Type B pancreatic cell (in vitro differentiated cells): ENCODE measurements at regions not wholly inside any gene's neighbourhood (a gene's known extent, or its start where the extent isn't known, plus 50 kb on each side); places are given as distances from the start of the nearest gene placed in this dataset.

Source experiments
- DNase-seq: peaks from one replicate; pipeline ENCODE4 v3.0.0; 2021; ENCODE audit warnings: mixed read lengths; ENCODE audit not compliant: unreplicated experiment; ENCODE audit errors: extremely low spot score
- H3K27ac Mint-ChIP-seq: 2 replicates; pipeline ENCODE4 v1.8.0; 2021; ENCODE audit warnings: mild to moderate bottlenecking, mixed read lengths
- H3K27me3 Mint-ChIP-seq: 2 replicates; pipeline ENCODE4 v1.8.0; 2021; ENCODE audit warnings: mixed read lengths
- H3K36me3 Mint-ChIP-seq: 2 replicates; pipeline ENCODE4 v1.8.0; 2021; ENCODE audit warnings: mixed read lengths
- H3K4me1 Mint-ChIP-seq: one replicate; pipeline ENCODE4 v1.8.0; 2021; ENCODE audit warnings: mixed read lengths; ENCODE audit not compliant: unreplicated experiment
- H3K4me3 Mint-ChIP-seq: 2 replicates; pipeline ENCODE4 v1.8.0; 2021; ENCODE audit warnings: mild to moderate bottlenecking, mixed read lengths
- H3K9me3 Mint-ChIP-seq: 2 replicates; pipeline ENCODE4 v1.8.0; 2021; ENCODE audit warnings: mixed read lengths
- TF ChIP-seq, protein P1 (sequence below): fragments of 200-600 bp; sonication (generic); conservative IDR thresholded peaks from 2 replicates; pipeline ENCODE4 v1.5.0; 2021; ENCODE audit warnings: antibody characterized with exemption, mild to moderate bottlenecking

DNA sequence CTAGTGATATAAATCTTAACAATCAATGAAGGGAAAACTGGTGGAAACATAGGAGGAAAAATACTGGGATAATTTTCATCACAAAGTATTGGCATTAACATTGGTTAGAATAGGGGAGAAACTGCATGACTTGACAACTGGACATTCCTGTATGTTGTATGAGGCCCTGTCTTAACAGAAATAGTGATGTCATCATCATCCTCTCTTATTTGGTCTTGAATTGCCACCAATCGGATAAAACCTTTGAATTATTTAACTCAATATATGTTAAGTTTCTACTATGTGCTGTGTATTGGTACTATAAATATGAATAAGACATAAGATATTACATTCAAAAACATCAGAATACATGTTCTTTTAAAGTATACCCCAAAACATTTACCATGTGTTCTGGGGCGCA, 130.1 kb upstream of the CCDC54 start:
- no peaks in the 10 kb centered on the region for H3K27me3 Mint-ChIP-seq
- no peak overlapping the region for H3K4me3 Mint-ChIP-seq
- no peak overlapping the region for H3K27ac Mint-ChIP-seq
- H3K9me3 Mint-ChIP-seq = no peaks in the 10 kb centered on the region
- peaks cover 20% of the 10 kb centered on the region for H3K36me3 Mint-ChIP-seq
- no peak for DNase-seq
- TF ChIP-seq, protein P1, sequence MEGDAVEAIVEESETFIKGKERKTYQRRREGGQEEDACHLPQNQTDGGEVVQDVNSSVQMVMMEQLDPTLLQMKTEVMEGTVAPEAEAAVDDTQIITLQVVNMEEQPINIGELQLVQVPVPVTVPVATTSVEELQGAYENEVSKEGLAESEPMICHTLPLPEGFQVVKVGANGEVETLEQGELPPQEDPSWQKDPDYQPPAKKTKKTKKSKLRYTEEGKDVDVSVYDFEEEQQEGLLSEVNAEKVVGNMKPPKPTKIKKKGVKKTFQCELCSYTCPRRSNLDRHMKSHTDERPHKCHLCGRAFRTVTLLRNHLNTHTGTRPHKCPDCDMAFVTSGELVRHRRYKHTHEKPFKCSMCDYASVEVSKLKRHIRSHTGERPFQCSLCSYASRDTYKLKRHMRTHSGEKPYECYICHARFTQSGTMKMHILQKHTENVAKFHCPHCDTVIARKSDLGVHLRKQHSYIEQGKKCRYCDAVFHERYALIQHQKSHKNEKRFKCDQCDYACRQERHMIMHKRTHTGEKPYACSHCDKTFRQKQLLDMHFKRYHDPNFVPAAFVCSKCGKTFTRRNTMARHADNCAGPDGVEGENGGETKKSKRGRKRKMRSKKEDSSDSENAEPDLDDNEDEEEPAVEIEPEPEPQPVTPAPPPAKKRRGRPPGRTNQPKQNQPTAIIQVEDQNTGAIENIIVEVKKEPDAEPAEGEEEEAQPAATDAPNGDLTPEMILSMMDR = no peak
- H3K4me1 Mint-ChIP-seq = peaks cover 5% of the 10 kb centered on the region

DNA sequence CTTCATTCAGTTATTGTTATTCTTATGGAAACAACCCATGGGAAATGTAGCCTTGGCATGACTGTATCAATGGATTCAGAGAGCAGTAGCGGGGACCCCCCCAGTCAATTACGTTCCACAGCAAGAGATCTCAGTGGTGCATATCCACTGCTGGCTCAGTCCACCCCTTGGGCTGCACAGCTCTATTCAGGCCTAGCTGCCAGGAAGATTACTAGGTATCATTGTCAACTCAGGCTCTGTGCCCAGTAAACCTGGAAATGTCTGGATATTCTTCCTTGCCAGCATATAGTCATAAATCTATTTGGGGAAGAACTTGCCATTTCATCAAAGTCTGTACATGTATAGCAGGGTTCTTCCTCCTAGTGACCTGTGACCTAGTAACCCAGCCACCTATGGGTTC, 128.1 kb upstream of the CCDC54 start:
- Mint-ChIP-seq H3K4me3 (no peak overlapping the region), H3K4me1 (no peaks in the 10 kb centered on the region), H3K9me3 (no peaks in the 10 kb centered on the region), H3K36me3 (peaks cover 16% of the 10 kb centered on the region), H3K27ac (no peak overlapping the region), H3K27me3 (no peaks in the 10 kb centered on the region)
- no peak for DNase-seq
- TF ChIP-seq, protein P1 = no peak

- H3K4me3 Mint-ChIP-seq = no peak overlapping the region
- H3K27ac Mint-ChIP-seq = no peak overlapping the region
- no peak for DNase-seq
- TF ChIP-seq, protein P1 = no peak
- H3K4me1 Mint-ChIP-seq = no peaks in the 10 kb centered on the region
- no peaks in the 10 kb centered on the region for H3K9me3 Mint-ChIP-seq
- peaks cover 12% of the 10 kb centered on the region for H3K36me3 Mint-ChIP-seq
- H3K27me3 Mint-ChIP-seq = no peaks in the 10 kb centered on the region
Observed at GRCh38 chr3:107250221-107250620, 127.0 kb upstream of the CCDC54 start.

DNA sequence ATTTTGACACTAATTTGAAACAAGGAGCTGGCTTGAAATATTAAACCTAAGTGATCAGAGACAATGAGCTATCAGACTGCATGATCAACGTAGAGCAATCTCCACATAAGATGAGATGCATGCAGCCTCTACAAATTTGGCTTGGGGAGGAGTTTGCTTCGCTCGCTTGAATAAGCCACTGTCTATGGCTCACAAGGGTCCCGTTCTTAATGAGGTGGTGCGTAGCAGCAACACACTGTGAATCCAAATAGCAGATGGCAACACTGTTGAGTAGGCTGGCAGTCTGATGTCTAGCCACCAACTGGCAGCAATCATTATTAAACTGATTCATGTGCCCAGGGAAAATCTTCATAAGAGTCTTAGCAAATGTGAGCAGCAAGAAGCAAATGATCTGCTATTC, 125.4 kb upstream of the CCDC54 start:
- Mint-ChIP-seq H3K36me3 (peaks cover 12% of the 10 kb centered on the region), H3K9me3 (no peaks in the 10 kb centered on the region), H3K4me3 (no peak overlapping the region), H3K27me3 (no peaks in the 10 kb centered on the region), H3K27ac (no peak overlapping the region), H3K4me1 (no peaks in the 10 kb centered on the region)
- TF ChIP-seq, protein P1 = no peak
- no peak for DNase-seq

DNA sequence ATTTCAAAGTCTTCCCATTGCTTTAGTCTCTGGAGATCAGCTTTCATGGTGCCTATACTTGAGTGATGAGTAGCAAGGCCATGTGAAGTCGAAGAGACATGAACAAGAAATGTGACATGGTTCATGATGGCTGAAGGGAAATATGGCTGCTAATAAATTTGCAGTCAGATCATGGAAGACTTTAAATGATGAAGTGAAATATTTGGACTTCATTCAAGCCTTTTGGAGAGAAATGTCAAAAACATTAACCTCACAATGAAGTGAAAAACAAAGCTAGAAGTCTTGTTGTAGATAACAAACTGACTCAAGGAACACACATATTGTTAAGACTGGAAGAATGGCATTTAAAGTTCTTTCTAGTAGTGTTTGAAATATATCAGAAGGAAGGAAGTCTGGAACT, 120.3 kb upstream of the CCDC54 start:
- Mint-ChIP-seq H3K27me3 (no peaks in the 10 kb centered on the region), H3K4me3 (no peak overlapping the region)

GRCh38 chr3:107258300-107258699, 118.9 kb upstream of the CCDC54 start:
- H3K36me3 Mint-ChIP-seq = no peaks in the 10 kb centered on the region
- H3K27ac Mint-ChIP-seq = no peak overlapping the region
- no peak for DNase-seq
- no peaks in the 10 kb centered on the region for H3K27me3 Mint-ChIP-seq
- no peaks in the 10 kb centered on the region for H3K4me1 Mint-ChIP-seq
- no peaks in the 10 kb centered on the region for H3K9me3 Mint-ChIP-seq
- H3K4me3 Mint-ChIP-seq = no peak overlapping the region
- TF ChIP-seq, protein P1 = no peak

More for the DNA sequence above, 120.3 kb upstream of the CCDC54 start:
- TF ChIP-seq, protein P1 = no peak
- Mint-ChIP-seq H3K36me3 (no peaks in the 10 kb centered on the region), H3K9me3 (no peaks in the 10 kb centered on the region), H3K27ac (no peak overlapping the region), H3K4me1 (no peaks in the 10 kb centered on the region)
- DNase-seq = no peak
